DND-41 (cell line): ENCODE measurements at regions not wholly inside any gene's neighbourhood (a gene's known extent, or its start where the extent isn't known, plus 50 kb on each side); places are given as distances from the start of the nearest gene placed in this dataset.

Source experiments
- ATAC-seq: fragments of 200-7000 bp; cut with Tn5 transposase; 3 replicates; pipeline ENCODE4 v1.9.1; 2021; ENCODE audit warnings: low read depth; ENCODE audit not compliant: insufficient read depth
- DNase-seq: peaks from one replicate; pipeline ENCODE4 v3.0.0-alpha.2; 2020
- H2AFZ ChIP-seq: 2 replicates; pipeline ENCODE4 v1.6.0; 2012; ENCODE audit warnings: low read depth, low read length
- H3K27ac ChIP-seq: 2 replicates; pipeline ENCODE4 v1.5.1; 2012; ENCODE audit warnings: low read length, inconsistent platforms
- H3K27me3 ChIP-seq: fragments of 200-600 bp; sonication (generic); 2 replicates; pipeline ENCODE4 v1.6.0; 2012; ENCODE audit warnings: low read length, mild to moderate bottlenecking, inconsistent platforms; ENCODE audit not compliant: insufficient read depth, poor library complexity
- H3K36me3 ChIP-seq: 2 replicates; pipeline ENCODE4 v1.5.1; 2012; ENCODE audit warnings: low read length, inconsistent platforms; ENCODE audit not compliant: insufficient read depth
- H3K4me1 ChIP-seq: 2 replicates; pipeline ENCODE4 v1.5.1; 2012; ENCODE audit warnings: mild to moderate bottlenecking, low read length; ENCODE audit not compliant: insufficient read depth
- H3K4me2 ChIP-seq: 2 replicates; pipeline ENCODE4 v1.6.0; 2012; ENCODE audit warnings: mild to moderate bottlenecking, moderate library complexity, low read length, inconsistent platforms; ENCODE audit not compliant: insufficient read depth
- H3K4me3 ChIP-seq, 2 experiments: fragments of 200-600 bp in 1 of 2; shearing (Covaris generic) in 1 of 2; 2 replicates each; pipeline ENCODE4 v1.5.1; 2012 to 2016; ENCODE audit warnings: inconsistent platforms in 2 of 2, low read length in 2 of 2, mild to moderate bottlenecking in 2 of 2, low read depth in 1 of 2, moderate library complexity in 1 of 2
- H3K79me2 ChIP-seq: 2 replicates; pipeline ENCODE4 v1.6.0; 2012; ENCODE audit warnings: low read length, inconsistent platforms; ENCODE audit not compliant: insufficient read depth
- H3K9ac ChIP-seq: 2 replicates; pipeline ENCODE4 v1.6.0; 2012; ENCODE audit warnings: low read depth, mild to moderate bottlenecking, inconsistent platforms, low read length, moderate library complexity
- H3K9me3 ChIP-seq: 2 replicates; pipeline ENCODE4 v1.5.1; 2012; ENCODE audit warnings: low read length, moderate library complexity, mild to moderate bottlenecking, inconsistent platforms; ENCODE audit not compliant: insufficient read depth, severe bottlenecking
- H4K20me1 ChIP-seq: 2 replicates; pipeline ENCODE4 v1.6.0; 2012; ENCODE audit warnings: low read length; ENCODE audit not compliant: insufficient read depth
- EZH2 ChIP-seq: IDR thresholded peaks from 3 replicates; pipeline ENCODE4 v1.6.1; 2012; ENCODE audit warnings: borderline replicate concordance, low read depth, mild to moderate bottlenecking, moderate library complexity, low read length, inconsistent platforms; ENCODE audit not compliant: severe bottlenecking
- TF ChIP-seq, protein P1 (sequence below): IDR thresholded peaks from 2 replicates; pipeline ENCODE4 v1.5.1; 2012; ENCODE audit warnings: borderline replicate concordance, low read length, moderate library complexity, mild to moderate bottlenecking; ENCODE audit not compliant: poor library complexity, severe bottlenecking; ENCODE audit errors: extremely low read depth

DNA sequence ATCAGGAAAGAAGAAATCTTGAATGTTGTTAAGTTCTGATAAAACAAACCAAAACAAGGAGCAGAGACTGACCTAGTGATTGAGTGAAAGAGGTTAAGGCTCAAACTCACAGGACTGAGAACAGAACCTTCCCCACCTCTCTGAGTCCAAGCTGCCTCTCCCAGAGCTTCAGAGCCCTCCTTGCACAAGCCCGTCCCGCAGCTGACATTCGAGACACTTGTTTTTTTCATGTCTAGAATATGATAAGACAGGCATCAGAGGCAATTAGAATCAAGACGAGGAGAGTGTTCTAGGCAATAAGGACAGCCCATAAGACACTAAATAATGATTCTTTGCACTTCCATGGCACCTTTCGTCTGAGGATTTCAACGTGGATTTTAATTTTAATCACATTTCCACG, 140.6 kb downstream of the PXDC1 start:
- Histone ChIP-seq H3K36me3 (no peaks in the 10 kb centered on the region), H4K20me1 (no peaks in the 10 kb centered on the region; the same call in 1 of the 2 replicates), H3K79me2 (no peaks in the 10 kb centered on the region), H3K27ac (no peak overlapping the region), H3K9ac (no peak overlapping the region), H3K4me2 (no peak overlapping the region), H3K27me3 (no peaks in the 10 kb centered on the region), H3K4me3 (no peak overlapping the region), H3K9me3 (no peaks in the 10 kb centered on the region), H2AFZ (no peak overlapping the region), H3K4me1 (no peaks in the 10 kb centered on the region)
- no peak for DNase-seq
- no peak for TF ChIP-seq EZH2
- TF ChIP-seq, protein P1, sequence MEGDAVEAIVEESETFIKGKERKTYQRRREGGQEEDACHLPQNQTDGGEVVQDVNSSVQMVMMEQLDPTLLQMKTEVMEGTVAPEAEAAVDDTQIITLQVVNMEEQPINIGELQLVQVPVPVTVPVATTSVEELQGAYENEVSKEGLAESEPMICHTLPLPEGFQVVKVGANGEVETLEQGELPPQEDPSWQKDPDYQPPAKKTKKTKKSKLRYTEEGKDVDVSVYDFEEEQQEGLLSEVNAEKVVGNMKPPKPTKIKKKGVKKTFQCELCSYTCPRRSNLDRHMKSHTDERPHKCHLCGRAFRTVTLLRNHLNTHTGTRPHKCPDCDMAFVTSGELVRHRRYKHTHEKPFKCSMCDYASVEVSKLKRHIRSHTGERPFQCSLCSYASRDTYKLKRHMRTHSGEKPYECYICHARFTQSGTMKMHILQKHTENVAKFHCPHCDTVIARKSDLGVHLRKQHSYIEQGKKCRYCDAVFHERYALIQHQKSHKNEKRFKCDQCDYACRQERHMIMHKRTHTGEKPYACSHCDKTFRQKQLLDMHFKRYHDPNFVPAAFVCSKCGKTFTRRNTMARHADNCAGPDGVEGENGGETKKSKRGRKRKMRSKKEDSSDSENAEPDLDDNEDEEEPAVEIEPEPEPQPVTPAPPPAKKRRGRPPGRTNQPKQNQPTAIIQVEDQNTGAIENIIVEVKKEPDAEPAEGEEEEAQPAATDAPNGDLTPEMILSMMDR, result no peak
- ATAC-seq, result no peak

DNA sequence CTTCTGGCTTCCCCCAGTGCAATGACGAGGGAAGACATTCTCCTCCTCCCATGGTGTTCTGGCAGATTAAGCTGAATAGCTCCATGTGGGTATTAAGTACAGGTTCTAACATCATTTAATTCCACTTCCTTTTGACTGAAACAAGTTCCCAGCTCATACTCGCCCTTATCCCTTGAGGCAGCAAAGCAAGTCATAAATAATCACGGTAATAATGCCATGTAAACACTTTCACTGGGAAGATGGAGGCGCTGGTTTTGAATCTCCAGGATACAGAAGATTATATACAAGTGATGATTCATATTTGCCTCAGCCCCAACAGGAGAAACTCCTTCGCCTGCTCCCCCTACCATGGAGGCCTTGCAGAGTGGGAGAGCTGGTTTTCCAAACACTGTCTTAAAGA, 141.3 kb downstream of the PXDC1 start:
- Histone ChIP-seq H3K4me2 (no peak overlapping the region), H4K20me1 (no peaks in the 10 kb centered on the region; the same call in 1 of the 2 replicates), H3K36me3 (no peaks in the 10 kb centered on the region), H3K9me3 (no peaks in the 10 kb centered on the region), H3K4me3 (no peak overlapping the region), H3K4me1 (no peaks in the 10 kb centered on the region), H3K79me2 (no peaks in the 10 kb centered on the region), H2AFZ (no peak overlapping the region), H3K27ac (no peak overlapping the region), H3K9ac (no peak overlapping the region), H3K27me3 (no peaks in the 10 kb centered on the region)
- no peak for ATAC-seq
- DNase-seq, result no peak
- TF ChIP-seq EZH2, result no peak
- TF ChIP-seq, protein P1, result no peak

DNA sequence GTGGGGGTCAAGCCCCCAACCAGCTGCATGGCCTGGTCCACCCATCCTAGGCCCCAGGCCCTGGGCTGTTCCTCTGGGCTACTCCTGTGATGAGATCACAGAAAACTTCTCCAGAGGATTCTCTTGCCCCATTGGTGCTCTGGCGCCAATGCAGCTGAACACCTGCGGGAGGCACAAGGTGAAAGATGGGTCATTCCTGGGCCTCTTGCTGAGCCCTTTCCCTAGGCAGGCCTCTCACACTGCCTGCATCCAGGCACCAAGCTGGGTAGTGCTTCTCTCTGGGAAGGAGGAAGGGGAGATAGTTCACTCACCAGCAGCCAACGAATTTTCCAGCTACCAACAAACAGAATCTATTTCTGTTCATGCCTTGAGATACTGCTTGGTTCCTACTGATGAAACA, 142.1 kb downstream of the PXDC1 start:
- Histone ChIP-seq H3K27ac (no peak overlapping the region), H3K36me3 (no peaks in the 10 kb centered on the region), H3K4me2 (no peak overlapping the region), H3K9ac (no peak overlapping the region), H3K4me3 (no peak overlapping the region), H4K20me1 (no peaks in the 10 kb centered on the region; the same call in 1 of the 2 replicates), H3K79me2 (no peaks in the 10 kb centered on the region), H3K4me1 (no peaks in the 10 kb centered on the region), H3K27me3 (no peaks in the 10 kb centered on the region), H2AFZ (no peak overlapping the region), H3K9me3 (no peaks in the 10 kb centered on the region)
- ATAC-seq (no peak), DNase-seq (no peak)
- TF ChIP-seq EZH2, result no peak
- TF ChIP-seq, protein P1, result no peak

DNA sequence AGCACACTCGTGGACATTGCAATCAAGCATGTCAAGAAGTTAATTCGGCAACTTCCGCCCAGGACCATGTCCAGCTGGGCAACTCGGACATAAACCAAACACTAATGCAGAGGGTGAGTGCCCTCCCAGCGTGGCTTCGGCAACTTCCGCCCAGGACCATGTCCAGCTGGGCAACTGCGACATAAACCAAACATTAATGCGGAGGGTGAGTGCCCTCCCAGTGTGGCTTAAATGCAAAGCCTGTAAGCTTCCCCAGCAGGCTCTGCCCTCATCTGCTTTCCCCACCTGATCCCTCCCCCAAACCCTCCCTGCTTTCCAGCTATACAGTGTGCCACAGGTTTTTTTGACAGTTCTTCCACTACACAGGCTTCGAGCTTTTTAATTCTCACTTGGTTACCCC, 143.4 kb downstream of the PXDC1 start:
- Histone ChIP-seq H3K9me3 (no peaks in the 10 kb centered on the region), H3K27me3 (no peaks in the 10 kb centered on the region), H4K20me1 (no peaks in the 10 kb centered on the region; the same call in 1 of the 2 replicates), H3K4me1 (peaks cover 6% of the 10 kb centered on the region; the same call in 1 of the 2 replicates), H3K27ac (no peak overlapping the region), H3K4me2 (no peak overlapping the region), H3K4me3 (no peak overlapping the region), H3K36me3 (no peaks in the 10 kb centered on the region), H3K9ac (no peak overlapping the region), H3K79me2 (no peaks in the 10 kb centered on the region), H2AFZ (no peak overlapping the region)
- ATAC-seq (no peak), DNase-seq (no peak)
- TF ChIP-seq EZH2, result no peak
- TF ChIP-seq, protein P1, result no peak
